Ectodermal cell (in vitro differentiated cells): ENCODE measurements at regions not wholly inside any gene's neighbourhood (a gene's known extent, or its start where the extent isn't known, plus 50 kb on each side); places are given as distances from the start of the nearest gene placed in this dataset.
"Not testable (repeated sequence)": the region's sequence is repeated elsewhere in the genome, so short reads cannot be mapped to it uniquely, and the experiment has no call there.

Experiments
- H3K27ac ChIP-seq: 2 replicates; pipeline ENCODE4 v1.7.0; 2013; ENCODE audit warnings: mild to moderate bottlenecking, low read depth, low read length; ENCODE audit not compliant: insufficient read depth, poor library complexity, severe bottlenecking
- H3K27me3 ChIP-seq: 2 replicates; pipeline ENCODE4 v1.7.0; 2013; ENCODE audit warnings: mild to moderate bottlenecking, low read length; ENCODE audit not compliant: insufficient read depth, control insufficient read depth, poor library complexity, severe bottlenecking
- H3K36me3 ChIP-seq: one replicate; pipeline ENCODE4 v1.7.0; 2013; ENCODE audit warnings: low read length; ENCODE audit not compliant: control insufficient read depth, insufficient read depth
- H3K4me1 ChIP-seq: one replicate; pipeline ENCODE4 v1.7.0; 2013; ENCODE audit warnings: low read length; ENCODE audit not compliant: control insufficient read depth, insufficient read depth
- H3K4me3 ChIP-seq: 2 replicates; pipeline ENCODE4 v1.7.0; 2013; ENCODE audit warnings: low read depth, low read length, control low read depth; ENCODE audit not compliant: insufficient read depth
- H3K9me3 ChIP-seq: 2 replicates; pipeline ENCODE4 v1.7.0; 2013; ENCODE audit warnings: mild to moderate bottlenecking, low read length, moderate library complexity; ENCODE audit not compliant: control insufficient read depth
- WGBS, 2 experiments: methylation state at CpG; one replicate each; pipeline ENCODE4 v1.1.7; 2013; ENCODE audit warnings: missing lambda C conversion rate in 2 of 2; 5-methylcytosine and 5-hydroxymethylcytosine counted together

GRCh38 chr10:107542016-107542415 is 377.5 kb upstream of the SORCS1 start:
- Histone ChIP-seq H3K36me3 (no peaks in the 10 kb centered on the region), H3K4me1 (peaks cover 5% of the 10 kb centered on the region), H3K4me3 (no peak overlapping the region), H3K9me3 (no peaks in the 10 kb centered on the region), H3K27me3 (no peaks in the 10 kb centered on the region), H3K27ac (no peak overlapping the region)
- 69 to 82% methylated on average over 1 of the region's 1 CpG for whole genome bisulfite sequencing, 2 experiments

DNA sequence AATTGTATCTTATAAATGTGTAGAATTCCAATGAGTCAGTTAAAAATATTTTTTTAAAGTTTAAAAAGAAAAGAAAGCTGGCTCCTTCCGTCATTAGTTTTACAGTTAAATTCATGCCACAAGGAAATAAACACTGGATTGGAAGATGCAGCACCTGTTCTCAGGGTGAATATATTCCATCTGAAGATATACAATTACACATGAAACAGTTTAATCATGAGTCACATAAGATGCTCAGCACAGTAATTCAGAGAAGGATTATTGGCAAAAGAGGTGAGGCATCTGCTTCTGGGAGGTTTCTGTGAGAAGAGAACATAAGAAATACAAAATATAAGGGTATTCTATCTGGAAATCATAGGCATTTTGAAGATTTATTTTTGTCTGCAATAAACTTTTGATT is 376.5 kb upstream of the SORCS1 start:
- Histone ChIP-seq H3K36me3 (no peaks in the 10 kb centered on the region), H3K9me3 (no peaks in the 10 kb centered on the region), H3K4me3 (no peak overlapping the region), H3K27me3 (no peaks in the 10 kb centered on the region), H3K27ac (no peak overlapping the region), H3K4me1 (no peaks in the 10 kb centered on the region)
- 90% methylated on average over 1 of the region's 1 CpG; no CpG with 5 or more reads in 1 of the 2 experiments for WGBS, 2 experiments

- Histone ChIP-seq H3K9me3 (no peaks in the 10 kb centered on the region), H3K4me3 (no peak overlapping the region), H3K36me3 (no peaks in the 10 kb centered on the region), H3K27ac (no peak overlapping the region), H3K4me1 (no peaks in the 10 kb centered on the region), H3K27me3 (no peaks in the 10 kb centered on the region)
- 60 to 79% methylated on average over 1 to 2 of the region's 2 CpGs for WGBS, 2 experiments
Measured at GRCh38 chr10:107529350-107529749, 364.8 kb upstream of the SORCS1 start.

GRCh38 chr10:107520348-107520747 is 355.8 kb upstream of the SORCS1 start:
- Histone ChIP-seq H3K9me3 (no peaks in the 10 kb centered on the region), H3K27ac (no peak overlapping the region), H3K4me3 (no peak overlapping the region), H3K36me3 (no peaks in the 10 kb centered on the region), H3K27me3 (no peaks in the 10 kb centered on the region), H3K4me1 (no peaks in the 10 kb centered on the region)
- WGBS, 2 experiments: 96% methylated on average over 4 of the region's 4 CpGs

- 93 to 94% methylated on average over 4 of the region's 4 CpGs for WGBS, 2 experiments
- H3K4me1 ChIP-seq: no peaks in the 10 kb centered on the region
- no peak overlapping the region for H3K4me3 ChIP-seq
- H3K27me3 ChIP-seq: no peaks in the 10 kb centered on the region
- no peak overlapping the region for H3K27ac ChIP-seq
- H3K36me3 ChIP-seq: no peaks in the 10 kb centered on the region
- no peaks in the 10 kb centered on the region for H3K9me3 ChIP-seq
Measured at GRCh38 chr10:107517811-107518210, 353.3 kb upstream of the SORCS1 start.

DNA sequence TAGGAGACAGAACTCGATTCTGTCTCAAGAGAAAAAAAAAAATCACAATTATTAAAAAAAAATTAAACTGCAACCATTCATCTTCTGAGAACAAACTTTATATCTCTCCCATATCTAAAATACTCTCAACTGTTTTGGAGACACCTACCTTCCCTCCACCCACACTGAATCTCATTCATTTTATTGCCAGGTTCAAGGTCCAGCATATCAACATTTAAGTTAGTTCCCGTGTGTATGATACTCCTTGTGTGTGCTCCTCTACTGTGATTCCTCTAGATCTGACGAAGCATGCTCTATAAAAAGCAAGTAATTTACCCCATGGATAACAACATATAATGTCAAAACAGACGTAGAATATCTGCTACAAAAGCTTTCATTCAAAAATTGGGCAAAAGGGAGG is 351.8 kb upstream of the SORCS1 start:
- Histone ChIP-seq H3K9me3 (no peaks in the 10 kb centered on the region), H3K27me3 (no peaks in the 10 kb centered on the region), H3K4me1 (no peaks in the 10 kb centered on the region), H3K36me3 (no peaks in the 10 kb centered on the region), H3K4me3 (no peak overlapping the region), H3K27ac (no peak overlapping the region)
- WGBS, 2 experiments: 92 to 98% methylated on average over 4 of the region's 4 CpGs

DNA sequence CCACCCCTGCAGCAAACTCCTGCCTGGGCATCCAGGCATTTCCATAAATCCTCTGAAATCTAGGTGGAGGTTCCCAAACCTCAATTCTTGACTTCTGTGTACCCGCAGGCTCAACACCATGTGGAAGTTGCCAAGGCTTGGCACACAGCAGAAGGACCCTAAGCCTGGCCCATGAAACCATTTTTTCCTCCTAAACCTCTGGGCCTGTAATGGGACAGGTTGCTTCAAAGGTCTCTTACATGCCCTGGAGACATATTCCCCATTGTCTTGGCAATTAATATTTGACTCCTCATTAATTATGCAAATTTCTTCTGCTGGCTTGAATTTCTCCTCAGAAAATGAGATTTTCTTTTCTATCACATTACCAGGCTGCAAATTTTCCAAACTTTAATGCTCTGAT is 339.5 kb upstream of the SORCS1 start:
- H3K4me3 ChIP-seq, H3K9me3 ChIP-seq, H3K4me1 ChIP-seq, H3K36me3 ChIP-seq, H3K27ac ChIP-seq, H3K27me3 ChIP-seq: not testable (repeated sequence)
- 40 to 57% methylated on average over 1 of the region's 1 CpG for WGBS, 2 experiments

GRCh38 chr10:107502229-107502985 is 337.9 kb upstream of the SORCS1 start:
- Histone ChIP-seq H3K27me3 (no peaks in the 10 kb centered on the region), H3K9me3 (no peaks in the 10 kb centered on the region), H3K4me3 (no peak overlapping the region), H3K36me3 (no peaks in the 10 kb centered on the region), H3K27ac (no peak overlapping the region), H3K4me1 (no peaks in the 10 kb centered on the region)
- 67 to 92% methylated on average over 1 of the region's 1 CpG for WGBS, 2 experiments

- H3K27ac ChIP-seq: no peak overlapping the region
- no peaks in the 10 kb centered on the region for H3K4me1 ChIP-seq
- no peak overlapping the region for H3K4me3 ChIP-seq
- H3K9me3 ChIP-seq: no peaks in the 10 kb centered on the region
- H3K36me3 ChIP-seq: no peaks in the 10 kb centered on the region
- H3K27me3 ChIP-seq: no peaks in the 10 kb centered on the region
Measured at GRCh38 chr10:107498983-107499382, 334.5 kb upstream of the SORCS1 start.

GRCh38 chr10:107497024-107497423 is 332.5 kb upstream of the SORCS1 start:
- no peaks in the 10 kb centered on the region for H3K27me3 ChIP-seq
- no peaks in the 10 kb centered on the region for H3K36me3 ChIP-seq
- no peak overlapping the region for H3K4me3 ChIP-seq
- H3K9me3 ChIP-seq: no peaks in the 10 kb centered on the region
- 98% methylated on average over 3 of the region's 3 CpGs; no CpG with 5 or more reads in 1 of the 2 experiments for WGBS, 2 experiments
- H3K27ac ChIP-seq: no peak overlapping the region
- no peaks in the 10 kb centered on the region for H3K4me1 ChIP-seq

DNA sequence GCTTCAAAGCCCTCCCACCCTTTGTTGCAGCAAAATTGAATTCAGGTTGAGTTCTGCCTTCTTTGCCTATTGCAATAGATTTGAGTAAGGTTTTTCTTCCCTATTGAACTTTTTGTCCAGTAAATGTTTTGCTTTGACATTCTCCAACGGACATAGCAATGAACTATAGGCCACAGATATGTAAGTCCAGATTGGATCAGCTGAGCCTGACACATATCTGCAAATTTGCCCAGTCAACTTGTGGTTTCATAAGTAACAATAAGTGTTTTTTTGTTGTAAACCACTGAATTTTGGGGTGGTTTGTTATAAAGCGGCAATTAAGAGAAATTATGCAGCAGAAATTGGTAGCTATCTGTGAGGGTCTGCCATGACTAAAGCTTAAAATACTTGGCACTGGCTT is 332.1 kb upstream of the SORCS1 start:
- no peak overlapping the region for H3K4me3 ChIP-seq
- no peaks in the 10 kb centered on the region for H3K36me3 ChIP-seq
- no peaks in the 10 kb centered on the region for H3K27me3 ChIP-seq
- no peak overlapping the region for H3K27ac ChIP-seq
- H3K9me3 ChIP-seq: no peaks in the 10 kb centered on the region
- 74 to 75% methylated on average over 2 of the region's 2 CpGs for WGBS, 2 experiments
- no peaks in the 10 kb centered on the region for H3K4me1 ChIP-seq
